Right lobe of liver (tissue), 4 donors: ENCODE measurements at regions not wholly inside any gene's neighbourhood (a gene's known extent, or its start where the extent isn't known, plus 50 kb on each side); places are given as distances from the start of the nearest gene placed in this dataset.

Experiments used
- CTCF ChIP-seq, 4 donors: fragments of 200-600 bp in 3 of 4; fragments of 450-650 bp in 1 of 4; IDR thresholded peaks; one replicate each; pipeline versions ENCODE4 v1.5.1 to v1.8.0; 2016 to 2022; ENCODE audit warnings: antibody characterized with exemption in 4 of 4, mild to moderate bottlenecking in 2 of 4
- POLR2A ChIP-seq: fragments of 450-650 bp; IDR thresholded peaks from one replicate; pipeline ENCODE4 v1.6.1; 2017; ENCODE audit warnings: antibody characterized with exemption, mild to moderate bottlenecking
- donor health status: DM: no; HTN: no; CAD: no.
- donor health status: DM: no; HTN: no; CAD: no.
- donor health status: DM: no; HTN: yes; CAD: no.

- TF ChIP-seq CTCF (IDR thresholded peaks at IDR 0.05): no peak
- no peak for TF ChIP-seq POLR2A
Measured at GRCh38 chr11:80846979-80847378, 1406.1 kb upstream of the TENM4 start.
